ENCODE measurements at regions not wholly inside any gene's neighbourhood (a gene's known extent, or its start where the extent isn't known, plus 50 kb on each side); places are given as distances from the start of the nearest gene placed in this dataset.

GRCh38 chr3:177538048-177538749, 340.9 kb upstream of the TBL1XR1 start:
- no peak for DNase-seq

- no peak for DNase-seq
Measured at GRCh38 chr3:177538750-177539730, 341.8 kb upstream of the TBL1XR1 start.

GRCh38 chr3:177541541-177541940, 344.3 kb upstream of the TBL1XR1 start:
- no peak for DNase-seq

GRCh38 chr3:177545964-177546363, 348.7 kb upstream of the TBL1XR1 start:
- DNase-seq, result no peak

- DNase-seq, result no peak
Measured at GRCh38 chr3:177547711-177548350, 350.5 kb upstream of the TBL1XR1 start.

- DNase-seq, result no peak
Measured at GRCh38 chr3:177550667-177551066, 353.4 kb upstream of the TBL1XR1 start.

GRCh38 chr3:177551431-177551836, 354.2 kb upstream of the TBL1XR1 start:
- DNase-seq, result no peak

- no peak for DNase-seq
Measured at GRCh38 chr3:177552051-177552450, 354.8 kb upstream of the TBL1XR1 start.

- no peak for DNase-seq
Measured at GRCh38 chr3:177553012-177553411, 355.7 kb upstream of the TBL1XR1 start.

GRCh38 chr3:177553579-177553978, 356.3 kb upstream of the TBL1XR1 start:
- no peak for DNase-seq

- no peak for DNase-seq
Measured at GRCh38 chr3:177554895-177555759, 357.8 kb upstream of the TBL1XR1 start.

GRCh38 chr3:177557548-177557947, 360.3 kb upstream of the TBL1XR1 start:
- no peak for DNase-seq

GRCh38 chr3:177561365-177561764, 364.1 kb upstream of the TBL1XR1 start:
- DNase-seq, result no peak

GRCh38 chr3:177561769-177562392, 364.6 kb upstream of the TBL1XR1 start:
- DNase-seq, result no peak

GRCh38 chr3:177563243-177563780, 366.0 kb upstream of the TBL1XR1 start:
- DNase-seq, result no peak

GRCh38 chr3:177563792-177564191, 366.5 kb upstream of the TBL1XR1 start:
- no peak for DNase-seq

- no peak for DNase-seq
Measured at GRCh38 chr3:177565981-177566380, 368.7 kb upstream of the TBL1XR1 start.

- DNase-seq, result no peak
Measured at GRCh38 chr3:177567833-177568232, 370.6 kb upstream of the TBL1XR1 start.

- no peak for DNase-seq
Measured at GRCh38 chr3:177569193-177569592, 371.9 kb upstream of the TBL1XR1 start.

- no peak for DNase-seq
Measured at GRCh38 chr3:177569875-177570657, 372.8 kb upstream of the TBL1XR1 start.
